G401.6 (cell line): ENCODE measurements at regions not wholly inside any gene's neighbourhood (a gene's known extent, or its start where the extent isn't known, plus 50 kb on each side); places are given as distances from the start of the nearest gene placed in this dataset.
"Not testable (repeated sequence)": the region's sequence is repeated elsewhere in the genome, so short reads cannot be mapped to it uniquely, and the experiment has no call there.

Experiments
- FAIRE-seq: peaks from 2 replicates; lab custom pipeline; 2012; peaks lifted over from hg19 to GRCh38; lab: Jason Lieb, UNC

DNA sequence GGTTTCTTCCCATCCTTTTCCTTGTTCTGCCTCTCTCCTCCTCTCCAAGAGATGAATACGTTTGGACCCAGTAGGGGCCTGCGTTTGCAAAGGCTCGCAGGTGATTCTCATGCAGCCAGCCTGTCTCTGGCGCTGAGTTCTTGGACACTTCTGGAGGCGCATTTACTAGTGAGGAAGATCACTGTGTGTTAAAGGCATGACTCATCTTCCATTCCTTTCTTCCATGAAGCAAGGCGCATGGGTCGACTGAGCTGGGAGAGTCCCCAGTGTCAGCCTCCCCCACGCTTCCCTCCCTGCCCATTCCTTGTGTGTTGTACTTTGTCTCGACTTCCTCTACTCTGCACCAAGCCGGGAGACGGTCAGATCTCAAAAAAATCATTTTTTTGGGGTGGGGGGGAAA, 159.9 kb upstream of the EEF2KMT start:
- no peak for FAIRE-seq

DNA sequence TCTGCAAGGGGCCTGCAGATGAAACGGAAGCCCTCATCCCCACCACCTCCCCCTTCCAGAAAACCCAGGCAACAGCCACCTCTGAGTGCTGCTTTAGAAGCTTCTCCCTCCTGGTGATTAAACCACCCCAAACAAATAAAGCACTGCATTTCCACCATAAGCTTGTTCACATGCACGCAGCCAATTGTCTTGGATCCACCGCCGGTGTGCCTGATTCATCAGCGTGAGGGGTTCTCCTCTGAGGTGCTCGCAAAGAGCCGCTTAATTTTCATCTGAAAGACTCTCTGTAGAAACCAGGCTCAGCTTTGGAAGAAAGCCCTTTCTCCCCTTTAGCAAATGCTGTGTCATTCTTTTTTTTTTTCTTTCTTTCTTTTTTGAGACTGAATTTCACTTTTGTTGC, 155.2 kb upstream of the EEF2KMT start:
- FAIRE-seq, result no peak

DNA sequence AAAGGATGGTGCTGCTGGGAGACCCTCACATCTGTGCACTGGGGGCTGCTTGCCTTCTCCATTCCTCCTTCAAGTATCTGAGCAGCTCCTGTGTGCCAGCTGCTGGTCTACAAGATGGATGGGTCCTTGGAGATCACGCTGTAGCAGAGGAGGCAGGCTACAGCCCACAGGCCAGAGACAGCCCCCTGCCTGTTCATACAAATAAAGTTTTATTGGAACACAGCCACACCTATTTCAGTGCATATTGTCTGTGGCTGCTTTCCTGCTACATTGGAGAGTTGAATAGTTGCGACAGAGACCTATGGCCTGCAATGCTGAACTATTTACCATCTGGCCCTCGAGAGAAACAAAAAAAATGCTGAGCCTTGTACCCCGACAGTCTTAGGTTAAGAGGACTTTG, 149.8 kb upstream of the EEF2KMT start:
- FAIRE-seq, result not testable (repeated sequence)

DNA sequence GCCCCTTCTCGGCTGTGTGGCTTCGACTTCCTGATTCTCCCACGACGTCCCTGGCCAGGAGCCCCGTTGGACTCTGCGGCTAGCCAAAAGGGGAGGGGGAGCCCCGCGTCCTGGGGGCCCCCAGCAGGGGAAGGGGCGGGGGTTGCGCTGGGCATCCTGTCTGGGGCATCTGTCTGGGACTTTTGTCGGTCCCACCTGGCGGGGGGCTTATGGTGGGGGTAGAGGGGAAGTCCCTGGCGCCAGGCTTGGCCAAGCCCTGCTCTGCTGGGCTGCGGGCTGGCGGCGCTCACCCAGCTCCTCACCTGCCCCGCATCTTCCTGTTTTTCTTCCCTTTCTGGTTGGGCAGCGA, 142.7 kb upstream of the EEF2KMT start:
- not testable (repeated sequence) for FAIRE-seq

DNA sequence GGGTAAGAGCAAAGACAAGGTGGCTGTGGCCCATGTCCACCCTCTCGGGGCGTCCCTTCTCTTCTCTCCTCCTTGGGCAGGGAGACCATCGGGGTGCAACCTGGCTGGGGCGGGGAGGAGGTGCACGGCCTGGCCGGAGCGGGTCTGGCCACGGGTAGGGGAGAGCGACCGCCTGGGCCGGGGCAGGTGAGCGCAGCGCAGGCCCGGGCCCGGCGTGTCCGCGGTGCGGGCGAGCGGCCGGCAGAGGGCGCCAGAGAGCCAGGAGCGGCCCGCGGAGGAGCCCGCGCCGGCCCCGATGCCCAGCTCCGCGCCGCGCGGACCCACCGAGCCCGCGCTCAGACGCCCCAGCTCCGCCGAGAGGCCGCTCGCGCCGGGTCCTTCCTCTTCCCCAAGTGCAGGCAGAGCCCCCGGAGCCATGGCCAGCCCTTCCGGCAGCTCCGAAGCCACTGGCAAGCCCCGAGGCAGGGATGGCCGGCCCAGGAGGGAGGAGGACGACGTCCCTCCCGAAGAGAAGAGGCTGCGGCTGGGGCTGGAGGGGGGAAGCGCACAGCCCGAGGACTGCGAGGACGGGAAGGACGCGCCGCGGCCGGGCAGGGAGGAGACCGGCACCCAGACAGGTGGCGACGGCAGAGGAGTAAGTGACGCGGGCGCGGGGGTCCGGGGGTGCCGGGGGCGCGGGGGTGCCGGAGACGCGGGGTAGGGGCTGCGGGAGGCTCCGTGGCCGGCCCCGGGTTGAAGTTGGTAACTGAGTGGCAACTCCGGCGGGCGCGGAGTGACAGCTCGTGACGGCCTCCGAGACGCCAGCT, 142.1 kb upstream of the EEF2KMT start:
- not testable (repeated sequence) for FAIRE-seq

DNA sequence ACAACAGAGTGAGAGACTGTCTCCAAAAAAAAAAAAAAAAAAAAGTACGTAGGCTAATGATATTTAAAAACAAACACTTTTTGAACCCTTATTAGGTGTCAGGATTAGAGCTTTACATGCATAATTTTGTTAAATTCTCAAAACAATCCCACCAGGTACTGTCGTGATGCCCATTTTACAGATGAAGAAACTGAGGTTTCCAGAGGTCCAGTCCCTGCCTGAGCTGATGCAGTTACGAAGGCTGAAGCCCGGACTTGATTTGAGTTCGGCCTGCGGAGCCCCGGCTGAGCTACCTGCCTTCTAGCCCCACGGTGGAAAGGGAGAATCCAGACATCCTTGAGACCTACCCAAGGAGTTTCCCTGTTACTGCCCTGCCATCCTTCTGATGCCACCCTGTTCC, 137.5 kb upstream of the EEF2KMT start:
- no peak for FAIRE-seq

DNA sequence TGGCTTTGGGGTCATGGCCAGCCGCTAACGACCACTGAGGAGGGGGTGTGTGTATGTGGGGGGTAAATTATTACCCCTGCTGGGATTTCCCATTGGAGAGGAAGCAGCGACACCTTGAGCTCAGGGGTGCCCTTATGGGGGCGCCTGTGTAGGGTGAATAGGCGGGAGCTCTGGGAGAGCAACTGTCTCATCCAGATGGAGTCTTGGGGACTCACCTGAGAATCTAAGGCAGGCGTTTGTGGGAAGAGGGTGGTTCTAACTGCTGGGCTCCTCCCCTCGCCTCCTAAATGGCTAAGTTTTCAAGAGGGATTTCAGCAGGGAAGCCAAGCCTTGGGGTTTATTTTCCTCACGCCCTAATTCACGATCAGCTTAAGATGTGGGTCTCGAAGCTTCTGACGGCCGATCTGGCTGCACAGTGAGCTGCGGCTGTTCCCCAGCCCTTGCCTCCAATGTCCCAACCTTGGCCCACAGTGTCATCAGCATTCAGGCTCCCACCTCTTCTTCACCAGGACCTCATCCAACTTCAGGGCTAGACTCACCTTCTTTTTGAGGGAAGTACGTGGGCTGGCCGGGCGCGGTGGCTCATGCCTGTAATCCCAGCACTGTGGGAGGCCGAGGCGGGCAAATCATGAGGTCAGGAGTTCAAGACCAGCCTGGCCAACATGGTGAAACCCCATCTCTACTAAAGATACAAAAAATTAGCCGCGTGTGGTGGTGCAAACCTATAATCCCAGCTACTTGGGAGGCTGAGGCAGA, 136.9 kb upstream of the EEF2KMT start:
- no peak for FAIRE-seq

DNA sequence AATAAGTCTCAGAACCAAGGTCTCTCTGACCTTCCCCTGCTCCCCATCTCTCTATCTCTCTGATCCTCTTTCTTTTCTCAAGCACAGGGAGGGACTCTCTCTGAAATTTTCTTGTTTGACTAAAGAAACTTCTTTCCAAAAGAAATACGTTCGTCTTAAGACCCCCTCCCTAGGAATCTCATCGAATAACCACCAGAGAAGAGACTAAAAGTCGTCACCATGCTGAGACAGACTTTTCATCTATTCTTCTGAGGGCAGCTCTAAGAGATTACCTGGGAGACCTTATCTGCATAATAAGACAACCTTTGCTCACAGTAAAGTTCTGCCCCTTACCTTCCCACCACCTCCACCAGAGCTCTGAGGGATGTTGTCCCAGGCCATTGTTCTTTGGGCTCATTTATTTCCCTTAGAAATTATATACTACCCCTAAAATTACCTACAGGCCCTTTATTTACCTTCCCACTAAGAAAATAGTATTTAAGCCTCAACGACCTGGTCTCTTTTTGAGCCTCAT, 133.7 kb upstream of the EEF2KMT start:
- FAIRE-seq, result no peak

DNA sequence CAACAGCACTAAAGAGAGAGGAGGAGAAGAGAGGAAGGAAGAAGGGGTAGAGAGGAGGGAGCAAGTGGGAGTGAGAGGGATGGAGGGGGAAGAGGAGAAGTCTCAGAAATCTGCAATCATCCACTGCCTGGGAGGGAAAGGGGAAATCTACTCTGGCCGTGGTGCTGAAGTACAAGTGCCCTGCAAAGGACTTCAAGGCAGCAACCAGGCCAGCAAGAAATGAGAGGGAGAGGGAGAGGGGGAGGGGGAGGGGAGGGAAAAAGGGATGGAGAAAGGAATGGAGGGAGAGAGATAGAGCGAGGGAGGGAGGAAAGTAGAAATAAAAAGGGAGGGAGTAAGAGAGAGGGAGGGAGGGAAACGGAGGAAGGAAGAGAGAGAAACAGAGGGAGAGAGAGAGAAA, 130.8 kb upstream of the EEF2KMT start:
- no peak for FAIRE-seq

DNA sequence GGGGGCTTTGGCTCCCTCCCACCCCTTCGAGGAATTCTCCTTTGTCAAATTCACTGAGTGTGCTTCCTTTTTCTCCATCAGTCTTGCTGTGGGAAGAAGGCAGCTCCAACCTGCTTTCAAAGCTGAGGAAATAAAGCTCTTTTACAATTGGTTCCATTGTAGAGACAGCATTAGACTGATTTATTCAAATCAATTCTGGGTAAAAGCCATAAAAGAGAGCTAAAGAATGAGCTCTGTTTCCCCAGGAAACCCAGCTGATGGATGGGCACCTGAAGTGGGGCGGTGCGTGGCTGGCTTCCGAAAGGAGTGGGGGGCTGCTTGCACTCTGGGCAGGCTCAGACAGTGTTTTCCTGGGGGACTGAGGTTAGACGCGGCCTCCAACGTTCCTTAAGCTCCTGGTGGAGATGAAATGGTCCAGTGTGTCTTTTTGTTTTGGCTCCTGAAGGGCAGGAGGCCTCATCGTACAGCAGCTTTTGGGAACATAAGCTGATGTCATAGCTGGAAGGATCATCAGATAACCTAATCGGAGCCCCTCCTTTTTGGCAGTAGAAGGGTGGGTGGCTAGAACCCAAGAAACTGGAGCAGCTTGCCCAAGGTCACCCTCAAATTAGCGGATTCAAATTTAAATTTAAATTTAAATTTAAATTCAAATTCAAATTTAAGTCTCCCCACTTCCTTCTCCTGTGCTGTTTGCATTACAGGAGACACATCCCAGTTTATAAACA, 128.5 kb upstream of the EEF2KMT start:
- no peak for FAIRE-seq

DNA sequence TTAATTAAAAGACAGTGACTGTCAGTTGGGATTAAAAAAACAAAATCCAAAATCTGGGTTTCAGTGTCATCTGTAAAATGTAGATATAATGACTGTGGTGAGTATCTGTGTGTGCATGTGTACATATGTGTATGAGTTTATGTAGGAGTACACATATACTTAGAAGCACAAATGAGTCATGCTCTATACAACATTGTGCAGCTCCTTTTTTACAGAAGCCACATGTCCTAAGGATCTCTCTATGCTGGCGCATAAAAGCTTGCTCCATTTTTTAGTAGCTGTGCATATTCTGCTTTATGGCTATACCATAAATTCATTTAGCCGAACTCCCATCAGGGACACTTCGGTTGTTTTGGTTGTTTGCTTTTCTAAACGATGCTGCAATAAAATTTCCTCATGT, 125.2 kb upstream of the EEF2KMT start:
- no peak for FAIRE-seq

DNA sequence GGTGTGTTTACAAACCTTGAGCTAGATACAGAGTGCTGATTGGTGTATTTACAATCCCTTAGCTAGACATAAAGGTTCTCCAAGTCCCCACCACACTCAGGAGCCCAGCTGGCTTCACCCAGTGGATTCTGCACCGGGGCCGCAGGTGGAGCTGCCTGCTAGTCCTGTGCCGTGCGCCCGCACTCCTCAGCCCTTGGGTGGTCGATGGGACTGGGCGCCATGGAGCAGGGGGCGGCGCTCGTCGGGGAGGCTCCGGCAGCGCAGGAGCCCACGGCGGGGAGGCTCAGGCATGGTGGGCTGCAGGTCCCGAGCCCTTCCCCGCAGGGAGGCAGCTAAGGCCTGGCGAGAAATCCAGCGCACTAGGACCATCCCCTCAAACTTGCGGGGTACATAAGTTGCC, 124.2 kb upstream of the EEF2KMT start:
- FAIRE-seq, result not testable (repeated sequence)

DNA sequence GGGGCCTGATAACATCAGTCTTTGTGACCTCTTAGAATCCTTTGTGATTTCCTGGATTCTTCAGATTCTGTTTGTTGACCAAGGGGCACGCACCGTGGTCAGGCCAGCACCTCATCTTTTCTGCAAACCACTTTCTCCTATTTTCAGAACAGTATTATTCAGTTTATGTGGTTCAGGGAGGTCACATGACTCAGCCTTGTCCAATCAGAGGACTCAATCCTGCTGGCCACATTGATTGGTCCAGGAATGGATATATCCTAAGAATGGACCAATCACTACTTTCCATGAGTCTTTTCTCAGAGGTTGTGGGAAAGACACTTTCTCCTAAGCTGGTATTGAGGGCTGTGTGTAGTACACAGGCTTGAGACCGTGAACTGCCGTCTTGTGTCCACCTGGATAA, 123.1 kb upstream of the EEF2KMT start:
- FAIRE-seq, result no peak

DNA sequence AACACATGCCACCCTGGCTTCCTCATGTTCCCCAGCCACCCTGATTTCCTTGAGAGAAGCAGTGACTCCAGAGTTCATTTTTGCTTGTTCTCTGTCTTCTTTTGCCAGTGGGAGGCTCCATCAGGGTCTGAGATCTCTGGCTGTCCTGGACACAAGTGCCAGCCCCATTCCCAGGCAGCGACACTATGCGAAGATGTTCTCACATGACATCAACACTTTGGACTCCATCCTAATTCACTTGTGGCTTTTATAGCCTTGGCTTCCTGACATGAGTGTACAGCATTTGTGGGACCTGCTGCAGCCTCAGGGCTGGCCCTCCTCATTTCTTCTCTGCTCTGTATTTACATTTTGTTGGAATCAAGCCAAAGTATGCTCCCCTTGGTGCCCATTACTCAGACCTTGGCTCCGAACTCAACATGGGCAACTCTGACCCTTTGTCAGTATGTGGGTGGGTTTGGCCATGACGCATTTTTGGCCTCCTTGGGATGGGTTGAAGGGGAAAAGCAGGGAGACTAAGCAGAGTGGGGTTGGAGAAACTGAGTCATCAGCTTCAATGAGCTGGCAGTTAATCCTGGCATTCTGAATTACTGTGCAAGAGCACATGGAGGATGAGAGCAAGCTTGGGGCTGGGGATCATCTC, 119.0 kb upstream of the EEF2KMT start:
- FAIRE-seq, result no peak

DNA sequence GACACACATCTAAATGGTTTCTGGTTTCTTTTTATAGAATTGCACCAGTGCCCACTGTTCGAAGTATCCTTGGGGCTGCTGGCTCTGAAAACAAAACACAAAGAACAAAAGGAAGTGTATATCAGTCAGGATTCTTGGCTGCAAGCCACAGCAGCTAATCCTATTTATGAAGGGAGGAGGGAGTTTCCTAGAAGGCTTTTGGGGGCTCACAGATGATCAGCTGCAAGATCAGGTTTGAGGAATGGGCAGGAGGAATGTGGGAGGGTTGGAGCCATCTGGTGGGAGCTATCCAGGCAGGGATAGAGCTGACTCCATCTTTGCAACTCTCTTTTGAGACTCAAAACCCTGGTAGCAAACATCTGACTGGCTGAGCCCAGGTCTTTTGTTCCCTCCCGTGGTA, 118.3 kb upstream of the EEF2KMT start:
- no peak for FAIRE-seq

DNA sequence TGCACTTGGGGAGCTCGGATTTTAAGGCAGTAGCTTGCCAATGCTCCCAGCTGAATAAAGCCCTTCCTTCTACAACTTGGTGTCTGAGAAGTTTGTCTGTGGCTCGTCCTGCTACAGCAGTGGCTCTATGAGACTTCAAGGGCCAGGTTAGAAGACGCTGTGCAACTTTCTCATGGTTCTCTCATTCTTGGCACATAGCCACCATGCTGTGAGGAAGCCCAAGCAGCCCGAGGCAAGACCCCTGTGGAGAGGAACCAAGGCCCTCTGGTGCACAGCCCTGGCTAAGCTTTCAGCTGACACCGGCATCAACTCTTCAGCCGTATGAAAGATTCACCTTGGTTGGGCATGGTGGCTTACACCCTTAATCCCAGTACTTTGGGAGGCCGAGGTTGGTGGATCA, 116.9 kb upstream of the EEF2KMT start:
- FAIRE-seq, result no peak

DNA sequence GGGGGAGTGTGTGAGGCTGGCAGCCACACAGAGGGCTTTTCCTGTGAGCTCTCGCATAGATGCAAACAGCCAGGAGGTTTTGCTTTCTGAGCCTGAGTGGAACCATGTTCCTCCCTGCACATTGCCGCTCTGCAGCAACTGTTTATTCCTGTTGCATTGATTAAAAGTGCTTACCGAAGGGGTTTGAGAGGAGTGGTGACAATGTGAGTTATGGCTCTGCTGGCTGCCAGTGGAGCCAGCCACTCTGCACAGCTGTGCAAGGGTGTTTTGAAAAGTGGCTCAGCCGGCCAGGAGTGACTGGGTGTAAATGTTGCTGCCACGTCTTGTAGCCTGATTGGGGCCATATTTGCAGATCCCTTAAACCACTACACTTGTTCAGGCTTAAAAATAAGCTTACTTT, 114.9 kb upstream of the EEF2KMT start:
- FAIRE-seq, result not testable (repeated sequence)

DNA sequence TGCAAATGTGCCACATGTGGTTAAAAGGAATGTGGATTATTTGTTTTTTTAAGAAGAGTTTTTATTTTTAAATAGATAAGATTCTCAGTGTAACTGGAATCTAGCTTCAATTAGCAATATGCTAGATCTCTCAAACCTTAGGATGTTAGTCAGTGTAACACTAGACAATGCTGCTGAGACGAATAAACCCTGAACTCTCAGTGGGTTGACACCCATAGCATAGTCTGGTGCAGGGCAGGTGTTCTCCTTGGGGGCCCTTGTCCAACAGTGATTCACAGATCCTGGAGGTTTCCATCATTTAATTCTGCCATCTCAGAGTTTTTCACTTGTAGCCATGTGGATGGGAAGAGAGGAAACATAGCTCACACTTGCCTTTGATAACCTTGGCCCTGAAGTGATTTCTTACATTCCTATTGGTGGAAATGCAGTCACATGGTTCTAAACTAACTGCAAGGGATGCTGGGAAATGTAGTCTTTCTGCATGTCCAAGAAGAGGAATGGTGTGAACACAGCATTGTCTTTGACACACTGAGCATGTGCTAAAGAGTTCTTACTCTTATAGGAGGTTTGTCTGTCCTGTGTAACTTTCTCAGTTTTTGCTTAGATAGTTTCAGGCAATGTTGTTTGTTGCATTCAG, 110.4 kb upstream of the EEF2KMT start:
- not testable (repeated sequence) for FAIRE-seq

DNA sequence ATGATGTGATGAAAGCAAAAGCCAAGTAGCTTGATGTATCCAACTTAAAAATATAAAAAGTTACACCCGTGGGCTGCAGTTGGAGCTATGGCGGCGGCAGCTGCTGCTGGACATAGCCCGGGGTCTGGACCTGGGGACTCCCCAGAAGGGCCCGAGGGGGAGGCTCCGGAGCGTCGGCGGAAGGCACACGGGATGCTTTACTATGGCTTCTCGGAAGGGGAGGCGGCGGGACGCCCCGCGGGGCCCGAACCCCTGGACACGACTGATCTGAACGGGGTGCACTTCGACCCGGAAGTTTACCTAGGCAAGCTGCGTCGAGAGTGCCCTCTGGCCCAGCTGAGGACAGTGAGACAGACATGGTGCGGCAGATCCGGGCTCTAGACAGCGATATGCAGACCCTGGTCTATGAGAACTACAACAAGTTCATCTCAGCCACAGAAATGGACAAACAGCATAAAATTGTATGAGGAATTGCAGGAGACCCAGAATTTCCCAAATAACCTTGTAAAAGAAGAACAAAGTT, 109.5 kb upstream of the EEF2KMT start:
- FAIRE-seq, result no peak

DNA sequence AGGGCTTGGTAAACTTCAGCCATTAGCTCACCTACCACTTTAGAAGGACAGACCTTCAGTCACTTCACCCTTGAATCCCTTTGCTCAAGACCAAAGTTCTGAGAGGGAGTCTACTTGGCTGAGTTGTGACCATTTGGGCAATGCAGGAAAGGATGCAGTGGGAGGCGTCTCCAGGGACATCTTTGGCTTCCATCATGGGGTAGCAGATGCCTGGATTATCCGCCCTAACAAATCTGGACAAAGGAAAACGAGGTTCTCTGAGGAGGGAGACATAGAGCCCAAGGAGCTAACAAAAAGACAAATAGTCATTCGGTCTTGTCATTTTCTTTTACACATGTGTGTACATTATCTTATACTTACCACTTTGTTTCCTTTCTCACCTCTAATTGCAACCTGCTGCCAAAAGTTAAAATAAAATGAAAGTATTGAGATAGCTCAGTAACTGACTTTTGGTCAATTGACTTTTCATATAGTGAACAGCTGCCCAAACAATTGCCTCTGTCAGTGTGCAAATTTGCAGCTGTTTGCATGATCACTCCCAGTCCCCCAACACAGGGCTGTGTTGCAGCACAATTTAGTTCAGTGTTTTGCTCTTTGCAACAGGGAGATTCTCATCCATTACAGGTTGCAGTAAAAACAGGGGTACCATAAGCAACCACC, 108.9 kb upstream of the EEF2KMT start:
- no peak for FAIRE-seq

DNA sequence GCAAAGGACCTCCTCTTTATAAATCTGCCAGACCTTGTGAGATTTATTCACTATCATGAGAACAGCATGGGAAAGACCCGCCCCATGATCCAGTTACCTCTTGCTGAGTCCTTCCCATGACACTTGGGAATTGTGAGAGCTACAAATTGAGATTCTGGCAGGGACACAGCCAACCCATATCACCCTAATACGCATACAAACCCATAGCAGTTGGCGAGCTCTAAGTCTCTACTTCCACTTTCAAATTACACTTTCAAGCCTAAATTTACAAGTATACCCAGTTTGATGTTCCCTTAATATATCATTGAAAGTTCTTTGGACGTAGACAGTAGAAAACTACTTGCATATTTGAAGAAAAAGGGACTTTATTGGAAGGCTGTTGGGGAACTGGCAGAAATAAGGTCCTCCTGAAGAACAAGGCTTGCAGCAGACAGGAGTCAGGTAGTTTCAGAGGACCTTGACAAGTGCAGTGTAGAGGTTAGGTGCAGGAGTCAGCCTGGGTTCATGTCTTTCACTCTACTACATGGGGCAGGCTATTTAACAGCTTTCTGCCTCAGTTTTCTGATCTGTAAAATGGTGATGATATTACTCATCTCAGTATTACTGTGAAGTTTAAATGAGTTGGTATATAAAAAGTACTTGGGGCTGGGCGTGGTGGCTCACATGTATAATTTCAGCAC, 107.9 kb upstream of the EEF2KMT start:
- no peak for FAIRE-seq
